Upper lobe of left lung (tissue), 6 donors: ENCODE measurements at regions not wholly inside any gene's neighbourhood (a gene's known extent, or its start where the extent isn't known, plus 50 kb on each side); places are given as distances from the start of the nearest gene placed in this dataset.

Experiments used
- ATAC-seq, 2 donors: fragments of 200-7000 bp; cut with Tn5 transposase; one replicate each; pipeline ENCODE4 v1.9.1; 2022; ENCODE audit warnings: mild to moderate bottlenecking in 2 of 2, moderate library complexity in 2 of 2; ENCODE audit not compliant: low FRiP score in 2 of 2
- DNase-seq, 2 donors: peaks; one replicate each; pipeline ENCODE4 v3.0.0-alpha.2; 2019 to 2020
- H3K27ac ChIP-seq, 4 donors: fragments of 200-600 bp; sonication (generic); one replicate each; pipeline ENCODE4 v1.5.1; 2016 to 2019
- H3K27me3 ChIP-seq, 4 donors: fragments of 200-600 bp; sonication (generic); one replicate each; pipeline ENCODE4 v1.5.1; 2017 to 2019
- H3K36me3 ChIP-seq, 4 donors: fragments of 200-600 bp; sonication (generic); one replicate each; pipeline ENCODE4 v1.5.1; 2016 to 2019
- H3K4me1 ChIP-seq, 4 donors: fragments of 200-600 bp; sonication (generic); one replicate each; pipeline ENCODE4 v1.5.1; 2018 to 2019
- H3K4me3 ChIP-seq, 4 donors: fragments of 200-600 bp; sonication (generic); one replicate each; pipeline ENCODE4 v1.5.1; 2017 to 2019; ENCODE audit warnings: mild to moderate bottlenecking in 2 of 4, moderate library complexity in 1 of 4
- H3K9me3 ChIP-seq, 4 donors: fragments of 200-600 bp; sonication (generic); one replicate each; pipeline ENCODE4 v1.5.1; 2018 to 2019
- CTCF ChIP-seq, 6 experiments: fragments of 450-650 bp in 4 of 6; fragments of 200-600 bp in 2 of 6; sonication (generic) in 2 of 6; IDR thresholded peaks; one replicate each; pipeline ENCODE4 v1.5.1; 2016 to 2019; ENCODE audit warnings: antibody characterized with exemption in 6 of 6
- EP300 ChIP-seq, 4 donors: sonication (generic); formaldehyde crosslinking; IDR thresholded peaks; one replicate each; pipeline ENCODE4 v1.5.1; 2017; ENCODE audit warnings: antibody characterized with exemption in 4 of 4, control low read depth in 2 of 4
- POLR2A ChIP-seq, 4 donors: fragments of 450-650 bp; IDR thresholded peaks; one replicate each; pipeline ENCODE4 v1.5.1; 2016 to 2017; ENCODE audit warnings: antibody characterized with exemption in 4 of 4, mild to moderate bottlenecking in 2 of 4
- POLR2AphosphoS5 ChIP-seq, 2 donors: sonication (generic); formaldehyde crosslinking; IDR thresholded peaks; one replicate each; pipeline ENCODE4 v1.5.1; 2017; ENCODE audit warnings: antibody characterized with exemption in 2 of 2
- WGBS, 2 donors: methylation state at CpG; one replicate each; pipeline ENCODE4 v1.1.5; 2017 to 2018; 5-methylcytosine and 5-hydroxymethylcytosine counted together
- donor health status: DM: no; HTN: no; CAD: no; lungs with moderate emphysema.
- donor health status: DM: no; HTN: yes; CAD: no; lungs with severe emphysema.

DNA sequence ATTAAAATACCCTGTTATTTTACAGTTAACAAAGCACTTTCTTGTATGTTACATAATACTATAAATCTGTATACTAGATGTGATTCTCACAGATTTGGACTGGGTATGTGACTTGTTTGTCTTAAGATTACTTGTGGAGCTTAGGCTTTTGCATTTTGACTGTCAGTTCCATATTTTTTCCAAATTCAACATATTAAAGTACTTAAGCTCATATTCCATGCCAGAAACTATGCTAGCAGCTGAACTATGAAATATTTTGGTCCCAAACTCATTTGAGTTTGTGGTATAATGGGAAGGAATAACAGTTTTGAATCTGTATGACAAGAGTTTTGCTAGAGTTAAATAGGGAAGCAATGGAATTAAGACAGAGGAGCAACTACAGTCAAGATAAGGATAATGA is 841.4 kb downstream of the JRKL start:
- Histone ChIP-seq H3K4me1 (no peaks in the 10 kb centered on the region), H3K4me3 (no peak overlapping the region), H3K36me3 (no peaks in the 10 kb centered on the region), H3K27ac (no peak overlapping the region), H3K27me3 (no peaks in the 10 kb centered on the region), H3K9me3 (no peaks in the 10 kb centered on the region)
- DNase-seq (no peak), ATAC-seq (no peak)
- TF ChIP-seq EP300 (IDR thresholded peaks at IDR 0.05) (no peak), POLR2AphosphoS5 (IDR thresholded peaks at IDR 0.05) (no peak), CTCF (IDR thresholded peaks at IDR 0.05) (no peak), POLR2A (IDR thresholded peaks at IDR 0.05) (no peak)

DNA sequence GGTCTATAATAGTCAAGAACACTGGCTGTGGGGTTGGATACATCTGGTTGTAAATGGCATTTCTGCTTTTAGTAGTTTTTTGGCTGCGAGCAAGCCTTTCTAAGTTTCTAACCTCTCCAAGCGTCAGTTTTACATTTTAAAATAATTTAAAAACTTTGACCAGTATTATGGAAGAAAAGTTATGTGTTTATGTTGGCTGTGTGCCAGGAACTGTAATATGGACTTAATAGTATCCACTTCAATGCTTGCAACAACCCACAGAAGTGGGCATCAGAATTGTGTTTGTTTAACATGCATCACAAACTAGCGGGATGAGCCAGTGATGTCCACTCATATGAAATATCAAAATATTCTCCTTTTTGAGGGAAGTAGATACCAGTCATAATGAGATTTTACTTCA is 844.2 kb downstream of the JRKL start:
- Histone ChIP-seq H3K4me3 (no peak overlapping the region), H3K4me1 (no peaks in the 10 kb centered on the region), H3K27ac (no peak overlapping the region), H3K27me3 (no peaks in the 10 kb centered on the region), H3K9me3 (no peaks in the 10 kb centered on the region), H3K36me3 (no peaks in the 10 kb centered on the region)
- DNase-seq (no peak), ATAC-seq (no peak)
- TF ChIP-seq CTCF (IDR thresholded peaks at IDR 0.05) (no peak), POLR2AphosphoS5 (IDR thresholded peaks at IDR 0.05) (no peak), EP300 (IDR thresholded peaks at IDR 0.05) (no peak), POLR2A (IDR thresholded peaks at IDR 0.05) (no peak)
- 45 to 50% methylated on average over 3 of the region's 3 CpGs for WGBS, 2 donors

DNA sequence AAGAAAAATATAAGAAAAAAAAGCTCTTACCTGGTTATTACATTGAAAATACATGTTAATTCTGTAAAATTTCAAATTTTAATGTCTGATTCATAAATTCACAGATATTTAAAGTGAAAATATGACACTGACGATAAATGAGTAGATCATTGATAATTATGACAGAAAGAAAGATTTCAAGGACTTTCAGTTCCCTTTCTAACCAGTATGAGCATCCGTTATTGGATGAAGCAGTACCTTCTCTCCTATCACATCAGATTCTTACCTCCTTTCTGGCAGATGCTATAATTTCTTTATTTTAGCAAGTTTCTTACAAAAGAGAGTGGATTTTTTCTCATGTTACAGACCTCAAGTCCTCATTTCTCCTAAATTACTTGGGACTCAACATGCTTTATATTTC is 847.3 kb downstream of the JRKL start:
- H3K4me1 ChIP-seq = no peaks in the 10 kb centered on the region
- H3K9me3 ChIP-seq = no peaks in the 10 kb centered on the region
- ATAC-seq (no peak), DNase-seq (no peak)
- no peaks in the 10 kb centered on the region for H3K36me3 ChIP-seq
- H3K4me3 ChIP-seq = no peak overlapping the region
- no peaks in the 10 kb centered on the region for H3K27me3 ChIP-seq
- TF ChIP-seq EP300 (IDR thresholded peaks at IDR 0.05) = no peak
- no peak for TF ChIP-seq CTCF (IDR thresholded peaks at IDR 0.05)
- TF ChIP-seq POLR2AphosphoS5 (IDR thresholded peaks at IDR 0.05) = no peak
- TF ChIP-seq POLR2A (IDR thresholded peaks at IDR 0.05) = no peak
- 85 to 86% methylated on average over 2 of the region's 2 CpGs for WGBS, 2 donors
- no peak overlapping the region for H3K27ac ChIP-seq

- 88 to 96% methylated on average over 3 of the region's 3 CpGs for WGBS, 2 donors
Measured at GRCh38 chr11:97247601-97248000, 857.8 kb downstream of the JRKL start.

More at GRCh38 chr11:97247601-97248000, 857.8 kb downstream of the JRKL start:
- no peak for DNase-seq
- H3K36me3 ChIP-seq = no peaks in the 10 kb centered on the region
- ATAC-seq = no peak
- H3K27me3 ChIP-seq = no peaks in the 10 kb centered on the region
- H3K4me1 ChIP-seq = no peaks in the 10 kb centered on the region
- TF ChIP-seq EP300 (IDR thresholded peaks at IDR 0.05) = no peak
- no peak for TF ChIP-seq CTCF (IDR thresholded peaks at IDR 0.05)
- TF ChIP-seq POLR2AphosphoS5 (IDR thresholded peaks at IDR 0.05) = no peak
- no peak for TF ChIP-seq POLR2A (IDR thresholded peaks at IDR 0.05)
- H3K4me3 ChIP-seq = no peak overlapping the region
- peaks cover 0 to 3% (median 0%) of the 10 kb centered on the region in 4 donors for H3K9me3 ChIP-seq
- H3K27ac ChIP-seq = no peak overlapping the region
